A549 (cell line): ENCODE measurements at regions not wholly inside any gene's neighbourhood (a gene's known extent, or its start where the extent isn't known, plus 50 kb on each side); places are given as distances from the start of the nearest gene placed in this dataset.

ENCODE experiments used
- ATAC-seq, 2 experiments: fragments of 200-7000 bp in 1 of 2; fragments of >200 bp in 1 of 2; cut with Nextera tagmentation in 1 of 2; cut with Tn5 transposase in 1 of 2; 3 replicates each; pipeline versions ENCODE4 v1.8.0 to v1.9.1; 2018 to 2020; ENCODE audit warnings: mild to moderate bottlenecking in 1 of 2, moderate library complexity in 1 of 2
- CTCF ChIA-PET: fragments of 300-600 bp; sonication (Branson Sonifier 250); formaldehyde crosslinking; extraction: SDS; loops from one replicate; lab custom pipeline; 2021; ENCODE audit warnings: antibody characterized with exemption, inconsistent platforms; lab: Yijun Ruan, JAX
- POLR2A ChIA-PET: fragments of 350-600 bp; formaldehyde crosslinking; extraction: SDS; loops from one replicate; lab custom pipeline; 2021; ENCODE audit warnings: antibody characterized with exemption, inconsistent platforms; lab: Yijun Ruan, JAX
- DNase-seq, 2 experiments: peaks; one replicate each; pipeline versions ENCODE4 v3.0.0 to v3.0.0-alpha.2; 2011 to 2016; ENCODE audit warnings: low read depth in 1 of 2, low spot score in 1 of 2
- FAIRE-seq: peaks from 2 replicates; lab custom pipeline; 2011; peaks lifted over from hg19 to GRCh38; lab: Jason Lieb, UNC
- H3K27ac ChIP-seq, 2 experiments: fragments of >200 bp; sonication (Bioruptor Twin); formaldehyde crosslinking; 3 replicates each; pipeline ENCODE4 v1.5.1; 2016 to 2017
- H3K4me1 ChIP-seq: fragments of >200 bp; sonication (Bioruptor Twin); formaldehyde crosslinking; 3 replicates; pipeline ENCODE4 v1.6.1; 2016
- H3K4me2 ChIP-seq: fragments of >200 bp; sonication (Bioruptor Twin); formaldehyde crosslinking; 3 replicates; pipeline ENCODE4 v1.6.1; 2016
- H3K4me3 ChIP-seq: fragments of >200 bp; sonication (Bioruptor Twin); formaldehyde crosslinking; 3 replicates; pipeline ENCODE4 v1.5.1; 2016
- H3K9me3 ChIP-seq: fragments of >200 bp; sonication (Bioruptor Twin); formaldehyde crosslinking; 3 replicates; pipeline ENCODE4 v1.6.1; 2016
- CEBPB ChIP-seq, 2 experiments: fragments of >200 bp in 1 of 2; sonication (Bioruptor Twin) in 1 of 2; formaldehyde crosslinking in 1 of 2; IDR thresholded peaks; 2 replicates each; pipeline ENCODE4 v1.6.1; 2012 to 2016
- CHD2 ChIP-seq: fragments of 150-350 bp; IDR thresholded peaks from 2 replicates; pipeline ENCODE4 v1.6.1; 2014; ENCODE audit warnings: low read length; ENCODE audit not compliant: partially characterized antibody
- CHD4 ChIP-seq: fragments of 200-600 bp; sonication (generic); IDR thresholded peaks from 2 replicates; pipeline ENCODE4 v1.6.1; 2016; ENCODE audit warnings: antibody characterized with exemption, mild to moderate bottlenecking, borderline replicate concordance
- EP300 ChIP-seq, 2 experiments: fragments of >200 bp; sonication (Bioruptor Twin); formaldehyde crosslinking; IDR thresholded peaks; 2 replicates in 1 of 2; 3 replicates in 1 of 2; pipeline ENCODE4 v1.6.1; 2016 to 2017
- ESRRA ChIP-seq: fragments of 150-350 bp; IDR thresholded peaks from 2 replicates; pipeline ENCODE4 v1.6.1; 2014; ENCODE audit warnings: mild to moderate bottlenecking, low read length, borderline replicate concordance
- HEYL ChIP-seq: fragments of 250-450 bp; sonication (Bioruptor Pico); IDR thresholded peaks from 2 replicates; pipeline ENCODE4 v1.8.0; 2021; ENCODE audit warnings: mild to moderate bottlenecking, moderate library complexity
- HOXB5 ChIP-seq: fragments of 250-450 bp; sonication (Bioruptor Pico); IDR thresholded peaks from 2 replicates; pipeline ENCODE4 v1.5.0; 2020; ENCODE audit warnings: mild to moderate bottlenecking, moderate library complexity
- JUN ChIP-seq, 2 experiments: fragments of >200 bp; sonication (Bioruptor Twin); formaldehyde crosslinking; IDR thresholded peaks; 2 replicates in 1 of 2; 3 replicates in 1 of 2; pipeline ENCODE4 v1.6.1; 2016 to 2017
- MAFK ChIP-seq: fragments of 450-650 bp; IDR thresholded peaks from 2 replicates; pipeline ENCODE4 v1.6.1; 2014; ENCODE audit not compliant: partially characterized antibody
- MAZ ChIP-seq: fragments of 150-350 bp; IDR thresholded peaks from 2 replicates; pipeline ENCODE4 v1.6.1; 2014; ENCODE audit warnings: antibody characterized with exemption, low read depth, low read length, borderline replicate concordance
- MYC ChIP-seq: IDR thresholded peaks from 2 replicates; pipeline ENCODE4 v1.6.1; 2012; ENCODE audit warnings: mild to moderate bottlenecking, inconsistent platforms, low read length, improper control_type of control experiment, borderline replicate concordance
- NPAS2 ChIP-seq: fragments of 250-450 bp; sonication (Bioruptor Pico); IDR thresholded peaks from 2 replicates; pipeline ENCODE4 v1.8.0; 2022; ENCODE audit warnings: mild to moderate bottlenecking, moderate library complexity, borderline replicate concordance
- RFX5 ChIP-seq: fragments of 450-650 bp; IDR thresholded peaks from 2 replicates; pipeline ENCODE4 v1.7.1; 2014; ENCODE audit warnings: antibody characterized with exemption, mild to moderate bottlenecking, moderate library complexity
- TP53 ChIP-seq: fragments of 250-450 bp; sonication (Bioruptor Pico); IDR thresholded peaks from 2 replicates; pipeline ENCODE4 v1.5.0; 2021; ENCODE audit warnings: mild to moderate bottlenecking, moderate library complexity
- ZC3H11A ChIP-seq: fragments of 450-650 bp; IDR thresholded peaks from 2 replicates; pipeline ENCODE4 v1.6.1; 2014; ENCODE audit warnings: antibody characterized with exemption, mild to moderate bottlenecking
- ZNF302 ChIP-seq: fragments of 250-450 bp; sonication (Bioruptor Pico); IDR thresholded peaks from 2 replicates; pipeline ENCODE4 v1.9.0; 2021; ENCODE audit warnings: inconsistent platforms, mild to moderate bottlenecking, moderate library complexity
- WGBS: methylation state at CpG from one replicate; pipeline ENCODE4 v1.1.6; 2017; ENCODE audit errors: missing lambda C conversion rate; 5-methylcytosine and 5-hydroxymethylcytosine counted together
- TF ChIP-seq, protein P1 (sequence below): IDR thresholded peaks from 2 replicates; pipeline ENCODE4 v1.6.1; 2012; ENCODE audit warnings: low read depth, borderline replicate concordance
- TF ChIP-seq, protein P2 (sequence below): IDR thresholded peaks from 2 replicates; pipeline ENCODE4 v1.6.1; 2012
- TF ChIP-seq, protein P3 (sequence below): fragments of >200 bp; sonication (Bioruptor Twin); formaldehyde crosslinking; IDR thresholded peaks from 3 replicates; pipeline ENCODE4 v1.6.1; 2016
- TF ChIP-seq, protein P4 (sequence below): fragments of 200-600 bp; sonication (generic); IDR thresholded peaks from 2 replicates; pipeline ENCODE4 v1.6.1; 2016; ENCODE audit warnings: antibody characterized with exemption, mild to moderate bottlenecking, moderate library complexity

DNA sequence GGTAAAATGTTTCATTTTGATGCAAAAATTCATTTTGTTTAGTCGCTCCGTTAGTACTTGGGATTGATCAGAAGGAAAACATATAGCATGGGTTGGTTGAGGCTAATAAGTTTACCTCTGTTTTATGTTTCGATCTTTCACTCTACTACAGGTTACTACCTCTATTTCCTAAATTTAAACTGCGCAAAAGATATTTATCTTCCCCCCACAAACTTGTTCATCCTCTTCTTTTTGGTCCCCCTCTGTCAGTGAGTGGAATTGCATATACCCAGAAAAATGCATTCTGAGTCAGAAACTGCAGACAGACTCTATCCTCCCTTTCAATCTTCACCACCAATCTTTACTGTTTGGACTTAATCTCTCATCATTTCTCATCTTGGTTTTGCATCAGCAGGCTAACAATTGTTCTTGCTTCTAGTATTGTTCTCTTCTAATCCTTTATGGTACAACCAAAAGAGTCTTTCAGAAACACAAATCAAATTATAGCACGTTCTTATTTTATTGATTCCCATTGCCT lies 316.0 kb upstream of the ADGRL4 start:
- 52% methylated on average over 5 of the region's 5 CpGs for WGBS
- no peak overlapping the region for H3K4me3 ChIP-seq
- ATAC-seq (peak; percentile 79 to 80; a peak in 5 of 6 replicates), FAIRE-seq (no peak), DNase-seq (no peak)
- peaks cover 4% of the 10 kb centered on the region; the same call in 2 of the 3 replicates for H3K9me3 ChIP-seq
- TF ChIP-seq NPAS2 (CRISPR knock-in tag) = no peak
- TF ChIP-seq MAZ = no peak
- TF ChIP-seq, protein P1, sequence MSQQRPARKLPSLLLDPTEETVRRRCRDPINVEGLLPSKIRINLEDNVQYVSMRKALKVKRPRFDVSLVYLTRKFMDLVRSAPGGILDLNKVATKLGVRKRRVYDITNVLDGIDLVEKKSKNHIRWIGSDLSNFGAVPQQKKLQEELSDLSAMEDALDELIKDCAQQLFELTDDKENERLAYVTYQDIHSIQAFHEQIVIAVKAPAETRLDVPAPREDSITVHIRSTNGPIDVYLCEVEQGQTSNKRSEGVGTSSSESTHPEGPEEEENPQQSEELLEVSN = no peak
- TF ChIP-seq, protein P2, sequence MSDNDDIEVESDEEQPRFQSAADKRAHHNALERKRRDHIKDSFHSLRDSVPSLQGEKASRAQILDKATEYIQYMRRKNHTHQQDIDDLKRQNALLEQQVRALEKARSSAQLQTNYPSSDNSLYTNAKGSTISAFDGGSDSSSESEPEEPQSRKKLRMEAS = no peak
- no peak for TF ChIP-seq EP300 (IDR thresholded peaks at IDR 0.05)
- no peak for TF ChIP-seq HEYL (CRISPR knock-in tag)
- TF ChIP-seq CHD4 = no peak
- no peak for TF ChIP-seq CEBPB (IDR thresholded peaks at IDR 0.05)
- TF ChIP-seq ZNF302 (CRISPR knock-in tag) = no peak
- TF ChIP-seq, protein P3, sequence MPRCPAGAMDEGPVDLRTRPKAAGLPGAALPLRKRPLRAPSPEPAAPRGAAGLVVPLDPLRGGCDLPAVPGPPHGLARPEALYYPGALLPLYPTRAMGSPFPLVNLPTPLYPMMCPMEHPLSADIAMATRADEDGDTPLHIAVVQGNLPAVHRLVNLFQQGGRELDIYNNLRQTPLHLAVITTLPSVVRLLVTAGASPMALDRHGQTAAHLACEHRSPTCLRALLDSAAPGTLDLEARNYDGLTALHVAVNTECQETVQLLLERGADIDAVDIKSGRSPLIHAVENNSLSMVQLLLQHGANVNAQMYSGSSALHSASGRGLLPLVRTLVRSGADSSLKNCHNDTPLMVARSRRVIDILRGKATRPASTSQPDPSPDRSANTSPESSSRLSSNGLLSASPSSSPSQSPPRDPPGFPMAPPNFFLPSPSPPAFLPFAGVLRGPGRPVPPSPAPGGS = no peak
- no peak for TF ChIP-seq TP53 (CRISPR knock-in tag)
- no peak for TF ChIP-seq ESRRA
- no peak for TF ChIP-seq ZC3H11A
- no peak for TF ChIP-seq MAFK
- TF ChIP-seq RFX5 = no peak
- TF ChIP-seq, protein P4, sequence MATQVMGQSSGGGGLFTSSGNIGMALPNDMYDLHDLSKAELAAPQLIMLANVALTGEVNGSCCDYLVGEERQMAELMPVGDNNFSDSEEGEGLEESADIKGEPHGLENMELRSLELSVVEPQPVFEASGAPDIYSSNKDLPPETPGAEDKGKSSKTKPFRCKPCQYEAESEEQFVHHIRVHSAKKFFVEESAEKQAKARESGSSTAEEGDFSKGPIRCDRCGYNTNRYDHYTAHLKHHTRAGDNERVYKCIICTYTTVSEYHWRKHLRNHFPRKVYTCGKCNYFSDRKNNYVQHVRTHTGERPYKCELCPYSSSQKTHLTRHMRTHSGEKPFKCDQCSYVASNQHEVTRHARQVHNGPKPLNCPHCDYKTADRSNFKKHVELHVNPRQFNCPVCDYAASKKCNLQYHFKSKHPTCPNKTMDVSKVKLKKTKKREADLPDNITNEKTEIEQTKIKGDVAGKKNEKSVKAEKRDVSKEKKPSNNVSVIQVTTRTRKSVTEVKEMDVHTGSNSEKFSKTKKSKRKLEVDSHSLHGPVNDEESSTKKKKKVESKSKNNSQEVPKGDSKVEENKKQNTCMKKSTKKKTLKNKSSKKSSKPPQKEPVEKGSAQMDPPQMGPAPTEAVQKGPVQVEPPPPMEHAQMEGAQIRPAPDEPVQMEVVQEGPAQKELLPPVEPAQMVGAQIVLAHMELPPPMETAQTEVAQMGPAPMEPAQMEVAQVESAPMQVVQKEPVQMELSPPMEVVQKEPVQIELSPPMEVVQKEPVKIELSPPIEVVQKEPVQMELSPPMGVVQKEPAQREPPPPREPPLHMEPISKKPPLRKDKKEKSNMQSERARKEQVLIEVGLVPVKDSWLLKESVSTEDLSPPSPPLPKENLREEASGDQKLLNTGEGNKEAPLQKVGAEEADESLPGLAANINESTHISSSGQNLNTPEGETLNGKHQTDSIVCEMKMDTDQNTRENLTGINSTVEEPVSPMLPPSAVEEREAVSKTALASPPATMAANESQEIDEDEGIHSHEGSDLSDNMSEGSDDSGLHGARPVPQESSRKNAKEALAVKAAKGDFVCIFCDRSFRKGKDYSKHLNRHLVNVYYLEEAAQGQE = no peak
- no peak for TF ChIP-seq HOXB5
- POLR2A ChIA-PET = no interaction called here
- H3K4me2 ChIP-seq = peak overlapping the region; percentile 73
- CTCF ChIA-PET = no interaction called here
- H3K27ac ChIP-seq = peak overlapping the region; percentile 74 to 75
- peaks cover 15% of the 10 kb centered on the region; the same call in 2 of the 3 replicates for H3K4me1 ChIP-seq

DNA sequence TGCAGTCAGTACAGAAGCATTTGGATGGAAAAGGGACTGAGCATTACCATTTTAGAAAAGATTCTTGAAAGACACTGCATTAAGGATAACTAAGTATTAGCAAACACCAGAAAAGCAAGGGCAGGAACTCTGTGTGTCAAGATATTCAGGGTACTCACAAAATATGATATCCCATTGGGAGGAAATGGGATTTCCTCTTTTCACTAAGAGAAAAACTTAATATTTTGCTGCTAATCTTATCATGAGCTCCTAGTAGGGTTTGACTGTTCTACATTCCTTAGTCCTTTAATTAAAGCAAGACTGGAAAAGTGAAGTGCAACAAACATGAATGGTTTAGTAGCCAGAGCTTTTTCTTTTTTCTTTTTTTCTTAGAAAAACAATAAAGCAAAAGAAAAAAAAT lies 305.9 kb upstream of the ADGRL4 start:
- DNase-seq = no peak
- no peak overlapping the region for H3K4me2 ChIP-seq
- TF ChIP-seq CHD2 (no peak), JUN (IDR thresholded peaks at IDR 0.05) (no peak), MYC (no peak)
- FAIRE-seq = no peak
- no peak overlapping the region for H3K27ac ChIP-seq
- H3K9me3 ChIP-seq = no peaks in the 10 kb centered on the region
- POLR2A ChIA-PET = no interaction called here
- CTCF ChIA-PET = no interaction called here
- H3K4me1 ChIP-seq = no peaks in the 10 kb centered on the region
- ATAC-seq = no peak
- H3K4me3 ChIP-seq = no peak overlapping the region
